ENCODE measurements at regions not wholly inside any gene's neighbourhood (a gene's known extent, or its start where the extent isn't known, plus 50 kb on each side); places are given as distances from the start of the nearest gene placed in this dataset.

- no peak for DNase-seq (ENCODE audit: extremely low read depth in 1 of 2, low read depth in 1 of 2)
Measured at GRCh38 chr18:43635397-43635796, 358.1 kb upstream of the SYT4 start.

GRCh38 chr18:43642727-43643330 lies 365.5 kb upstream of the SYT4 start:
- DNase-seq (ENCODE audit: extremely low read depth in 1 of 2, low read depth in 1 of 2): no peak

- no peak for DNase-seq (ENCODE audit: extremely low read depth in 1 of 2, low read depth in 1 of 2)
Measured at GRCh38 chr18:43648002-43648401, 370.7 kb upstream of the SYT4 start.

GRCh38 chr18:43649649-43650357 lies 372.5 kb upstream of the SYT4 start:
- DNase-seq (ENCODE audit: extremely low read depth in 1 of 2, low read depth in 1 of 2): no peak

GRCh38 chr18:43650426-43650825 lies 373.1 kb upstream of the SYT4 start:
- no peak for DNase-seq (ENCODE audit: extremely low read depth in 1 of 2, low read depth in 1 of 2)

GRCh38 chr18:43651057-43651456 lies 373.8 kb upstream of the SYT4 start:
- DNase-seq (ENCODE audit: extremely low read depth in 1 of 2, low read depth in 1 of 2): no peak

GRCh38 chr18:43656547-43656946 lies 379.3 kb upstream of the SYT4 start:
- DNase-seq (ENCODE audit: extremely low read depth in 1 of 2, low read depth in 1 of 2): no peak

- no peak for DNase-seq (ENCODE audit: extremely low read depth in 1 of 2, low read depth in 1 of 2)
Measured at GRCh38 chr18:43661570-43661969, 384.3 kb upstream of the SYT4 start.

- no peak for DNase-seq (ENCODE audit: extremely low read depth in 1 of 2, low read depth in 1 of 2)
Measured at GRCh38 chr18:43662657-43663056, 385.4 kb upstream of the SYT4 start.

GRCh38 chr18:43663159-43663558 lies 385.9 kb upstream of the SYT4 start:
- no peak for DNase-seq (ENCODE audit: extremely low read depth in 1 of 2, low read depth in 1 of 2)

GRCh38 chr18:43664487-43665008 lies 387.3 kb upstream of the SYT4 start:
- no peak for DNase-seq (ENCODE audit: extremely low read depth in 1 of 2, low read depth in 1 of 2)

GRCh38 chr18:43665105-43665788 lies 388.0 kb upstream of the SYT4 start:
- DNase-seq (ENCODE audit: extremely low read depth in 1 of 2, low read depth in 1 of 2): no peak

GRCh38 chr18:43668866-43669265 lies 391.6 kb upstream of the SYT4 start:
- DNase-seq (ENCODE audit: extremely low read depth in 1 of 2, low read depth in 1 of 2): no peak

GRCh38 chr18:43671431-43671830 lies 394.1 kb upstream of the SYT4 start:
- no peak for DNase-seq (ENCODE audit: extremely low read depth in 1 of 2, low read depth in 1 of 2)

- no peak for DNase-seq (ENCODE audit: extremely low read depth in 1 of 2, low read depth in 1 of 2)
Measured at GRCh38 chr18:43680096-43680495, 402.8 kb upstream of the SYT4 start.

- DNase-seq (ENCODE audit: extremely low read depth in 1 of 2, low read depth in 1 of 2): no peak
Measured at GRCh38 chr18:43681661-43682060, 404.4 kb upstream of the SYT4 start.

- DNase-seq (ENCODE audit: extremely low read depth in 1 of 2, low read depth in 1 of 2): no peak
Measured at GRCh38 chr18:43682196-43682595, 404.9 kb upstream of the SYT4 start.

GRCh38 chr18:43686709-43687108 lies 409.4 kb upstream of the SYT4 start:
- no peak for DNase-seq (ENCODE audit: extremely low read depth in 1 of 2, low read depth in 1 of 2)

- DNase-seq (ENCODE audit: extremely low read depth in 1 of 2, low read depth in 1 of 2): no peak
Measured at GRCh38 chr18:43692099-43692690, 414.9 kb upstream of the SYT4 start.

- no peak for DNase-seq (ENCODE audit: extremely low read depth in 1 of 2, low read depth in 1 of 2)
Measured at GRCh38 chr18:43702399-43702798, 425.1 kb upstream of the SYT4 start.

GRCh38 chr18:43703050-43703449 lies 425.8 kb upstream of the SYT4 start:
- no peak for DNase-seq (ENCODE audit: extremely low read depth in 1 of 2, low read depth in 1 of 2)

- DNase-seq (ENCODE audit: extremely low read depth in 1 of 2, low read depth in 1 of 2): no peak
Measured at GRCh38 chr18:43705850-43706249, 428.6 kb upstream of the SYT4 start.

Data from activated CD8-positive, alpha-beta memory T cell treated with anti-CD3 and anti-CD28 coated beads for 1 hour (primary cell).